Mesenchymal stem cell (in vitro differentiated cells and primary cell): ENCODE measurements at regions not wholly inside any gene's neighbourhood (a gene's known extent, or its start where the extent isn't known, plus 50 kb on each side); places are given as distances from the start of the nearest gene placed in this dataset.

Source experiments
- DNase-seq: peaks from one replicate; pipeline ENCODE4 v3.0.0-alpha.2; 2013
- H2AFZ ChIP-seq: one replicate; pipeline ENCODE4 v1.6.1; 2013; ENCODE audit warnings: low read depth, mild to moderate bottlenecking, control low read depth, inconsistent platforms, low read length, moderate library complexity
- H2AK5ac ChIP-seq: 2 replicates; pipeline ENCODE4 v1.6.1; 2013; ENCODE audit warnings: low read length, moderate library complexity, mild to moderate bottlenecking, inconsistent platforms; ENCODE audit not compliant: severe bottlenecking
- H2BK120ac ChIP-seq: one replicate; pipeline ENCODE4 v1.6.1; 2013; ENCODE audit warnings: low read depth, mild to moderate bottlenecking, inconsistent platforms, low read length, moderate library complexity
- H2BK12ac ChIP-seq, 2 experiments: one replicate each; pipeline ENCODE4 v1.6.1; 2013; ENCODE audit warnings: inconsistent platforms in 2 of 2, low read length in 2 of 2, mild to moderate bottlenecking in 2 of 2, moderate library complexity in 2 of 2, control low read depth in 1 of 2
- H2BK15ac ChIP-seq: one replicate; pipeline ENCODE4 v1.6.1; 2013; ENCODE audit warnings: mild to moderate bottlenecking, low read depth, inconsistent platforms; ENCODE audit not compliant: poor library complexity, severe bottlenecking
- H2BK5ac ChIP-seq: 2 replicates; pipeline ENCODE4 v1.6.1; 2013; ENCODE audit warnings: low read depth, mild to moderate bottlenecking, low read length, control low read depth, inconsistent platforms; ENCODE audit not compliant: poor library complexity, severe bottlenecking
- H3K14ac ChIP-seq, 2 experiments: one replicate each; pipeline ENCODE4 v1.6.1; 2013; ENCODE audit warnings: inconsistent platforms in 2 of 2, low read length in 2 of 2, control low read depth in 1 of 2, mild to moderate bottlenecking in 1 of 2, moderate library complexity in 1 of 2
- H3K18ac ChIP-seq, 2 experiments: one replicate each; pipeline ENCODE4 v1.6.1; 2013; ENCODE audit warnings: inconsistent platforms in 2 of 2, low read length in 2 of 2, control low read depth in 1 of 2, low read depth in 1 of 2, mild to moderate bottlenecking in 1 of 2
- H3K23ac ChIP-seq, 2 experiments: one replicate each; pipeline ENCODE4 v1.6.1; 2013; ENCODE audit warnings: inconsistent platforms in 2 of 2, low read length in 2 of 2, mild to moderate bottlenecking in 2 of 2, moderate library complexity in 2 of 2, control low read depth in 1 of 2
- H3K27ac ChIP-seq: 2 replicates; pipeline ENCODE4 v1.5.1; 2013; ENCODE audit warnings: mild to moderate bottlenecking, moderate library complexity, low read length, control low read depth, inconsistent platforms; ENCODE audit not compliant: poor library complexity, severe bottlenecking
- H3K27me3 ChIP-seq, 2 experiments: 2 replicates each; pipeline versions ENCODE4 v1.6.1 to v1.7.0; 2013; ENCODE audit warnings: low read length in 2 of 2, mild to moderate bottlenecking in 2 of 2, moderate library complexity in 2 of 2, control low read depth in 1 of 2, inconsistent platforms in 1 of 2; ENCODE audit not compliant: control insufficient read depth in 1 of 2, insufficient read depth in 1 of 2
- H3K36me3 ChIP-seq, 2 experiments: 2 replicates each; pipeline versions ENCODE4 v1.6.1 to v1.7.0; 2013; ENCODE audit warnings: low read length in 2 of 2, control low read depth in 1 of 2, inconsistent platforms in 1 of 2, low read depth in 1 of 2, mild to moderate bottlenecking in 1 of 2; ENCODE audit not compliant: insufficient read depth in 2 of 2, control insufficient read depth in 1 of 2
- H3K4ac ChIP-seq, 2 experiments: one replicate each; pipeline ENCODE4 v1.6.1; 2013; ENCODE audit warnings: inconsistent platforms in 2 of 2, low read length in 2 of 2, mild to moderate bottlenecking in 2 of 2, moderate library complexity in 2 of 2, control low read depth in 1 of 2, low read depth in 1 of 2
- H3K4me1 ChIP-seq: 2 replicates; pipeline ENCODE4 v1.6.1; 2013; ENCODE audit warnings: low read depth, low read length, control low read depth; ENCODE audit not compliant: control insufficient read depth, insufficient read depth
- H3K4me2 ChIP-seq: 2 replicates; pipeline ENCODE4 v1.6.1; 2013; ENCODE audit warnings: low read length, mild to moderate bottlenecking, inconsistent platforms; ENCODE audit not compliant: poor library complexity, severe bottlenecking
- H3K4me3 ChIP-seq, 2 experiments: 2 replicates each; pipeline versions ENCODE4 v1.5.1 to v1.7.0; 2013; ENCODE audit warnings: low read length in 2 of 2, mild to moderate bottlenecking in 2 of 2, control low read depth in 1 of 2, low read depth in 1 of 2; ENCODE audit not compliant: insufficient read depth in 1 of 2
- H3K79me1 ChIP-seq: replicated peaks from 2 replicates; pipeline ENCODE4 v1.6.1; 2013; ENCODE audit warnings: mild to moderate bottlenecking, control low read depth, low read length, inconsistent platforms; ENCODE audit not compliant: poor library complexity, severe bottlenecking
- H3K9ac ChIP-seq: 2 replicates; pipeline ENCODE4 v1.7.0; 2013; ENCODE audit warnings: mild to moderate bottlenecking, low read length, moderate library complexity
- H3K9me3 ChIP-seq: 2 replicates; pipeline ENCODE4 v1.7.0; 2013; ENCODE audit warnings: mild to moderate bottlenecking, low read length; ENCODE audit not compliant: control insufficient read depth
- H4K8ac ChIP-seq: one replicate; pipeline ENCODE4 v1.6.1; 2013; ENCODE audit warnings: inconsistent platforms, mild to moderate bottlenecking, low read length, moderate library complexity
- H4K91ac ChIP-seq: one replicate; pipeline ENCODE4 v1.6.1; 2013; ENCODE audit warnings: mild to moderate bottlenecking, low read length, inconsistent platforms
- WGBS: methylation state at CpG from one replicate; pipeline ENCODE4 v1.1.7; 2013; ENCODE audit warnings: mixed read lengths; 5-methylcytosine and 5-hydroxymethylcytosine counted together

GRCh38 chr2:12543978-12544558, 172.7 kb upstream of the TRIB2 start:
- H3K18ac ChIP-seq, result no peak overlapping the region
- no peak overlapping the region for H3K14ac ChIP-seq
- H3K9ac ChIP-seq, result peak overlapping the region; percentile 42
- peak overlapping the region in 1 of 2 experiments; percentile 49 for H3K4ac ChIP-seq
- no peaks in the 10 kb centered on the region for H3K79me1 ChIP-seq
- DNase-seq, result peak; percentile 75
- H4K91ac ChIP-seq, result no peak overlapping the region
- H2AFZ ChIP-seq, result no peak overlapping the region
- H2AK5ac ChIP-seq, result no peak overlapping the region
- no peaks in the 10 kb centered on the region for H3K9me3 ChIP-seq
- no peak overlapping the region for H2BK5ac ChIP-seq
- H2BK12ac ChIP-seq, result no peak overlapping the region
- H4K8ac ChIP-seq, result no peak overlapping the region
- no peaks in the 10 kb centered on the region for H3K36me3 ChIP-seq
- no peak overlapping the region for H3K23ac ChIP-seq
- H3K27me3 ChIP-seq, result no peaks in the 10 kb centered on the region
- H3K27ac ChIP-seq, result no peak overlapping the region
- WGBS, result 66% methylated on average over 4 of the region's 7 CpGs
- H2BK15ac ChIP-seq, result no peak overlapping the region
- peaks cover 6% of the 10 kb centered on the region for H3K4me1 ChIP-seq
- no peak overlapping the region for H2BK120ac ChIP-seq
- H3K4me3 ChIP-seq, result no peak overlapping the region
- no peak overlapping the region for H3K4me2 ChIP-seq

GRCh38 chr2:12547566-12548170, 169.1 kb upstream of the TRIB2 start:
- no peak overlapping the region for H3K4me3 ChIP-seq
- H3K14ac ChIP-seq, result no peak overlapping the region
- H3K79me1 ChIP-seq, result no peaks in the 10 kb centered on the region
- no peak overlapping the region for H3K18ac ChIP-seq
- 75% methylated on average over 2 of the region's 2 CpGs for WGBS
- H2AFZ ChIP-seq, result no peak overlapping the region
- H4K8ac ChIP-seq, result no peak overlapping the region
- H2BK15ac ChIP-seq, result no peak overlapping the region
- H3K9me3 ChIP-seq, result no peaks in the 10 kb centered on the region
- no peaks in the 10 kb centered on the region for H3K27me3 ChIP-seq
- no peak overlapping the region for H3K9ac ChIP-seq
- no peak overlapping the region for H4K91ac ChIP-seq
- peak overlapping the region in 1 of 2 experiments; percentile 55 for H2BK12ac ChIP-seq
- H3K4me1 ChIP-seq, result peaks cover 4% of the 10 kb centered on the region
- H3K36me3 ChIP-seq, result no peaks in the 10 kb centered on the region
- no peak overlapping the region for H2BK120ac ChIP-seq
- no peak overlapping the region for H2AK5ac ChIP-seq
- no peak overlapping the region for H3K23ac ChIP-seq
- H3K27ac ChIP-seq, result no peak overlapping the region
- H3K4ac ChIP-seq, result peak overlapping the region in 1 of 2 experiments; percentile 32
- H2BK5ac ChIP-seq, result no peak overlapping the region
- no peak for DNase-seq
- H3K4me2 ChIP-seq, result no peak overlapping the region

DNA sequence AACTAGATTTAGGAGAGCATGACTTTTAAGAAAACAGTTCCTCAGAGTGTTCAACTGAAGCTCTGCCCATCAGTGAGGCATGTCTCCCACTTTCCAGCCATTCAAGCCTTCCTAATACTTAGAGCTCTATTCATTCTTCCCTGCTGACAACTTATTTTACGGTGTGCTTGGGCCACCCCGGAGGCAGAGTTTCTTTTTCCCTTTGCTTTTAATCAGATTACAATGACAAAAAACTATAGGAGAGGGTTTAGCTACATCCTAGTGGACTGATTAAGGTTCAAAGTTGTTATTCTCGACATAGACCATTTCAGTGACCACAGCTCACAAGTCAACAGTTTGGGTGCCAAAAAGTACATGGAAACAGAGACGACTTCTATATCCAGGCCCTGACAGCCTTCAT, 167.8 kb upstream of the TRIB2 start:
- Histone ChIP-seq H3K9me3 (no peaks in the 10 kb centered on the region), H3K4ac (no peak overlapping the region), H4K8ac (no peak overlapping the region), H2BK15ac (no peak overlapping the region), H3K4me3 (no peak overlapping the region), H2BK5ac (no peak overlapping the region), H3K27me3 (no peaks in the 10 kb centered on the region), H2BK12ac (no peak overlapping the region), H3K23ac (no peak overlapping the region), H2AK5ac (no peak overlapping the region), H3K79me1 (no peaks in the 10 kb centered on the region), H3K18ac (no peak overlapping the region), H2AFZ (no peak overlapping the region), H3K4me2 (no peak overlapping the region), H3K36me3 (no peaks in the 10 kb centered on the region), H2BK120ac (no peak overlapping the region), H3K14ac (no peak overlapping the region), H3K27ac (no peak overlapping the region), H3K4me1 (no peaks in the 10 kb centered on the region), H4K91ac (no peak overlapping the region), H3K9ac (no peak overlapping the region)
- WGBS, result 100% methylated on average over 2 of the region's 4 CpGs
- DNase-seq, result no peak

DNA sequence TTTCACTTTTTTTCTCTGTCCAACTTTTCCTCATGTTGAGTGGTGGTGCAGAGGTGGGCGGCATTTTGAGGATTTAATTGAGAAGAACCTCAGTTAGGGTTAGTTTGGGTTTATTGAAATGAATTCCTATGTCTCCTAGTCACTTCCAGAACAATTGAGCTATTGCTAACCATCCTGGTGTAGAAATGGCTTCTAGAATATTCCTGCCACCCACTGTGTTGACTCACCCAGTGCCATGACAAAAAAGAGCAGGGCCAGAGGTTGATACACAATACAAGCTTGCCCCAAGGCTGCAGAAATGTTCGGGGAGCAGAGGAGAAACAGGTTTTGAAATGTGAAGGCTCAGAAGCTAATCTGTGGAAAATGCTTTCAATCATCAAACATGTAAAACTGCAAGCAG, 167.1 kb upstream of the TRIB2 start:
- peak overlapping the region in 1 of 2 experiments; percentile 40 for H3K18ac ChIP-seq
- 100% methylated on average over 1 of the region's 2 CpGs for WGBS
- H3K9me3 ChIP-seq, result no peaks in the 10 kb centered on the region
- H2AK5ac ChIP-seq, result no peak overlapping the region
- no peak overlapping the region for H3K9ac ChIP-seq
- H3K4me2 ChIP-seq, result no peak overlapping the region
- H2BK120ac ChIP-seq, result no peak overlapping the region
- no peak overlapping the region for H2BK15ac ChIP-seq
- H4K91ac ChIP-seq, result no peak overlapping the region
- H2AFZ ChIP-seq, result no peak overlapping the region
- H4K8ac ChIP-seq, result no peak overlapping the region
- peaks cover 2% of the 10 kb centered on the region for H3K4me1 ChIP-seq
- peak; percentile 15 for DNase-seq
- no peak overlapping the region for H2BK5ac ChIP-seq
- H3K27ac ChIP-seq, result no peak overlapping the region
- H3K23ac ChIP-seq, result no peak overlapping the region
- no peak overlapping the region for H3K4me3 ChIP-seq
- no peaks in the 10 kb centered on the region for H3K36me3 ChIP-seq
- H2BK12ac ChIP-seq, result peak overlapping the region in 1 of 2 experiments; percentile 56
- H3K14ac ChIP-seq, result no peak overlapping the region
- H3K4ac ChIP-seq, result no peak overlapping the region
- no peaks in the 10 kb centered on the region for H3K79me1 ChIP-seq
- no peaks in the 10 kb centered on the region for H3K27me3 ChIP-seq
